Ecto neural progenitor cell (in vitro differentiated cells): ENCODE measurements at regions not wholly inside any gene's neighbourhood (a gene's known extent, or its start where the extent isn't known, plus 50 kb on each side); places are given as distances from the start of the nearest gene placed in this dataset.
"Not testable (repeated sequence)": the region's sequence is repeated elsewhere in the genome, so short reads cannot be mapped to it uniquely, and the experiment has no call there.

Experiments used
- DNase-seq: peaks from one replicate; pipeline ENCODE4 v3.0.0-alpha.2; 2018; ENCODE audit warnings: low spot score

- no peak for DNase-seq
These were observed 128.0 kb downstream of the TENT5A start for GRCh38 chr6:81624453-81624852.

- DNase-seq = no peak
These were observed 129.2 kb downstream of the TENT5A start for GRCh38 chr6:81623106-81623759.

DNA sequence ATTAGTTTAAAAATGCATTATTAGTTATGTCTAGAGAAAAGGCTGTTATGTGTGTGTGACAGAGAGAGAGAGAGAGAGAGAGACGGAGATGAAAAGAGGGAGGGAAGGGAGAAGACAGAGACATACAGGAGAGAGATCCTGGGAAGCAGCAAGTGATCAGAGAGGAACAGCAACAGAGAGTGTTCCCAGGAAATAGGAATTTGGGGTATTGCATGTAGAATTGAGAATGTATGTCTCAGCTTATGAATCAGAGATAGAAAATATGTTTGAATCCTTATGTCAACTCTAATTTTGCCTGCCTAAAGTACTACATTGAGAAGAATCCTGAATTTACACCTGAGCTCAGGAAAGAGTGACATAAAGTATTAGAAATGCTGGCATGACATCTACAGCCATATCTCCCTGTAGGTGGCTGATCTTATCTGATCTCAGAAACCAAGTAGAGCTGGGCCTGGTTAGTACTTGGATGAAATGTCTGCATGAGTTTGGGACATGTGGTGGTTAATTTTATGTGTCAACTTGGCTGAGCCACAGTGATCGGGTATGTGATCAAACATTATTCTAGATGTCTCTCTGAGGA lies 130.6 kb downstream of the TENT5A start:
- DNase-seq = no peak

GRCh38 chr6:81614292-81614691 lies 138.2 kb downstream of the TENT5A start:
- no peak for DNase-seq

- no peak for DNase-seq
These were observed 138.9 kb downstream of the TENT5A start for GRCh38 chr6:81613606-81614005.

DNA sequence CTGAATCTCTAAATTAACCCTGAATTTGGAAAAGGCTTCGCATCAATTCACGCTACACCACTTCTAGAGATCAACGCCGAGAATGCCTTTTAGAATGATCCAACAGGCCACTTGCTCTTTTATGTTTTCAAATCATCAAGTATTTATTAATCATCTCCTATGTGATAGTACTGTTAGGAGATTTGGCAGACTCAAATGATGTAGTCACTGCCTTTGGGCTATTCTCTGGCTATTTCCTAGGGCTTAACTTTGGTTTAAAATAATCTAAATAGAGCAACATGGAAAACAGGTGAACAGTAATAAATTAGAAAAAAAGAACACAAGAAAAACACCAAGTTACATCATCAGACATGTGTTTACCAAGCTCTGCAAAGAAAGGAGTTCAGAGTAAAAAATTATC lies 140.3 kb downstream of the TENT5A start:
- no peak for DNase-seq

- DNase-seq = no peak
These were observed 142.7 kb downstream of the TENT5A start for GRCh38 chr6:81609736-81610135.

GRCh38 chr6:81608776-81609175 lies 143.7 kb downstream of the TENT5A start:
- DNase-seq = no peak

DNA sequence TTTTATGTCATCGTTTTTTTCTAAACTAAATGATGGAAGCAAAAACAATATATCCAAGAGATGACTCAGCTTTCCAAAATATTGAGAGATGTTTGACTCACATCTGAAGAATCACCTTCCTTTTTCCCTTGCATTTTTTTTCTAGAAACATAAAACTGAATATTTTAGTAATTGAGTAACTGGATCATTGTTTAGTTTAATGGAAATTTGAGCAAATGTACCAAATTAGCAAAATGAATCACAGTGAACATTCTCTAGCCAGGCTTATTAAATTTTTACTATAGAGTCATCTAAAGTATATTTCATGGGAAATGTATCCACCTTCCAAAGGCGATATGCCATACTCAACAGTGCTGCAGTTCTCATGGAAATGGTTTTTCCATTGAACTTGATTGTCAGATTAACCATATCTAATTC lies 145.5 kb downstream of the TENT5A start:
- DNase-seq = no peak

DNA sequence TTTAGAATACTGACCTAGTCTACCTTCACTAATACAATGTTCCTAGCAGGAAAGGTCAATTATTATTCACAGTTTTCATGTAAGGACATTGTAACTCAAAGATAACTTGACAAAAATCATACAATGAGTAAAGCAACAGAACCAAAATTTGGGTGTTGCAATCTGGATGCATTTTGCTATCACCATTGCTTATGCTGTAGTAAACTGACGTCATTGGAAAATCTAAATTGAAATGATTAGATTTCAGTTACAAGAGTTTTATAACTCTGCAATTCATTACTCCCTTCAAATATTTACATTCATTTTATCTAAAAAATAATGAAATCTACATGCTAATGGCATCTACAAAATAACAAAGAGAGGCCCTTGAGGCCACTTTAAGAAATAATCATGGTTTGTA lies 147.0 kb downstream of the TENT5A start:
- no peak for DNase-seq

GRCh38 chr6:81601918-81602317 lies 150.6 kb downstream of the TENT5A start:
- DNase-seq = no peak

- DNase-seq = not testable (repeated sequence)
These were observed 152.0 kb downstream of the TENT5A start for GRCh38 chr6:81600488-81600887.

DNA sequence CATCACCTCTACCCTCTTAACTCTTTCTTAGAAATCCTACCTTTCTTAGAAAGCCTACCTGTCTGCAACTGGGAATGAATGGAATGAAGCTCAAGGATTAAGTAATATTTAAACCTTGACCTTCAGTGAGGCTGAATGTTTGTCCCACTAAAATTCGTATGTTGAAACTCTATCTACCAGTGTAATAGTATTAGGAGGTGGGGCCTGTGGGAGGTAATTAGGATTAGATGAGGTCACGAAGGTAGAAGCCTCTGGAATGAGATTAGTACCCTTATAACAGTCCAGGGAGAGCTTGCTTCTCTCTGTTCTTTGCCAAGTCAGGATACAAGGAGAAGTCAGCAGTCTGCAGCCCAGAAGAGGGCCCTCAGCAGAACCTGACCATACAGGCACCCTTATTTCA lies 158.0 kb downstream of the TENT5A start:
- DNase-seq = no peak

GRCh38 chr6:81590314-81590691 lies 162.2 kb downstream of the TENT5A start:
- DNase-seq = no peak

DNA sequence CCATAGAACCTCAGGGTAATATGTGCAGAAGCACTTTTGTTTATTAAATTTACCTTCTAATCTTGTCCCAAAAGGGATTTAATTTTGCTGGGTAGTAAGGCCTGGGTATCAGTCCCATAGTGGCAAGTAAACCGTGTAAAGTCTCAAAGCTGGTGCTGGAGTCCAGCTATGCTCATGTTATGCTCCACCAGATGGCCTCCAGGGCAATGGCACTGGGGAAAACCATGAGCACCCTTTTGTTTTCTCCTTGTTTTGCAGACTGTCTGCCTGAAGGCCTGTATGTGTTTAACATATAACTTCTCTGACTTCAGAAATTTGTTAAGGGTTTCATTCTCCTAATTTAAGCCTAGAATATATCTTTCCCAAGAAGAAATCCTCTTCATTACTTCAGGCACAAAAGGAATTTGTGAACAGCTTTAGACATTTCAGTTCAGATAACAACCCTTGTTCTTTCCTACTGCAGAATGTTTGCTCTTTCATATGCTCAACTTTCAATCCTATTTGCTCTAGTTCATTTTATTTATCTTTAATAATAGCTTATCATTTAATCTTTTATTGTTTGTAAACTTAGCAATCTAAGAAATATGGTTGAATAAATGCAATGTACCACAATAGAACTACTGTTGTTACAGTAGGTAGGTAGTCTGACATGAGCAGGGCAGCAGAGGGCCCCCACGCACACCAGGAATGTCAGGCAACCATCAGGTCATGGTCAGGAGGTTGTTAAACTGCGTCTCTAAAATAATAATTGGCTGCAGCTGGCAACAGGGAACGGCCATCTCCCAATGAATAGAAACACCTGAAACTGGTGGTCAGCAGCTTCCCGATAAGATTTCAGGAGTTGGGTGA lies 162.8 kb downstream of the TENT5A start:
- no peak for DNase-seq

DNA sequence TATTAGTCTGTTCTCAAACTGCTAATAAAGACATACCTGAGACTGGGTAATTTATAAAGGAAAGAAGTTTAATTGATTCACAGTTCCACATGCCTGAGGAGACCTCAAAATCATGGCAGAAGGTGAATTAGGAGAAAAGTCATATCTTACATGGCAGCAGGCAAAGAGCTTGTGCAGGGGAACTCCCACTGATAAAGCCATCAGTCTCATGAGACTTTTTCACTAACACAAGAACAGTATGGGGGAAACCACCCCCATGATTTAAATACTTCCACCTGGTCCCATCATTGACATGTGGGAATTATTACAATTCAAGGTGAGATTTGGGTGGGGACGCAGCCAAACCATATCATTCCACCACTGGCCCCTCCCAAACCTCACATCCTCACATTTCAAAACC lies 166.8 kb downstream of the TENT5A start:
- DNase-seq = not testable (repeated sequence)

DNA sequence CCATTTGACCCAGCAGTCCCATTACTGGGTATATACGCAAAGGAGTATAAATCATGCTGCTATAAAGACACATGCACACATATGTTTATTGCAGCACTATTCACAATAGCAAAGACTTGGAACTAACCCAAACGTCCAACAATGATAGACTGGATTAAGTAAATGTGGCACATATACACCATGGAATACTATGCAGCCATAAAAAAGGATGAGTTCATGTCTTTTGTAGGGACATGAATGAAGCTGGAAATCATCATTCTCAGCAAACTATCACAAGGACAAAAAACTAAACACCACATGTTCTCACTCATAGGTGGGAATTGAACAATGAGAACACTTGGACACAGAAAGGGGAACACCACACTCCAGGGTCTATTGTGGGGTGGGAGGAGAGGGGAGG lies 168.3 kb downstream of the TENT5A start:
- DNase-seq = not testable (repeated sequence)

DNA sequence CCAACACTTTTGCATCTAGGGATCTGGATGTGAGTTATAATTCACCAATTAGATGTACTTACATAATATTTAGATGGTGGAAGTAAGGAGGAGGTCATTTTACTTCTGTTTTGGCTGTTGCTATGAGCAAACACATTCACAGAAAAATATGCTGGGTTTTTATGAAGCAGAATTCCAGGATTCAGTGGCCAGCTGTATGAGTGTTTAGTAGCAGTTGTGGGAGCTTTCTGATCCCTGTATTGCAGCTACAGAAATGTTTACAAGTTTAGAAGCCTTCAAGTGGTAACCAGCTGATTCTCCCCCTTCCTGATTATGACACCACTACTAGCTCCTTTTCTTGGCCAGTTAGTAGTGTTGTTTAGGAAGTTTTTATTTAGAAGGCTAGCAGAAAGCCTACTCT lies 177.0 kb downstream of the TENT5A start:
- DNase-seq = no peak

GRCh38 chr6:81572020-81572419 lies 180.5 kb downstream of the TENT5A start:
- no peak for DNase-seq

DNA sequence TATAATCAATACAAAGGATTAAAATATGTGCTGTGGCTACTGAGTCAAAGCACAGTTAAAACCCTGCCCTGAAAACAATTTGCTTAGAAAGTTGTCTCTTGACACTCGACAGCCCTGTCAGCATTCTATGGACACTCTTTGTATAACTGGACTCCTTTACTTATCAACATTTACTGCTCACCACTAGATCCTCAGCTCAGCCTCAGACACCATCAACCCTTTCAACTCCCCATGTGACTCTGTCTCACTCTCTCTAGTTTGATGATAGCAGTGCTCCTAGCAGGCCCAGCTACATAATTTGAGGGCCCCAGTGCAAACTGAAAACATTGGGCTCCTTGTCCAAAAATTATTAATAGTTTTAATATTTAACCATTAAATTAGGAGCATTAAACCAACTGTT lies 181.8 kb downstream of the TENT5A start:
- DNase-seq = no peak

DNA sequence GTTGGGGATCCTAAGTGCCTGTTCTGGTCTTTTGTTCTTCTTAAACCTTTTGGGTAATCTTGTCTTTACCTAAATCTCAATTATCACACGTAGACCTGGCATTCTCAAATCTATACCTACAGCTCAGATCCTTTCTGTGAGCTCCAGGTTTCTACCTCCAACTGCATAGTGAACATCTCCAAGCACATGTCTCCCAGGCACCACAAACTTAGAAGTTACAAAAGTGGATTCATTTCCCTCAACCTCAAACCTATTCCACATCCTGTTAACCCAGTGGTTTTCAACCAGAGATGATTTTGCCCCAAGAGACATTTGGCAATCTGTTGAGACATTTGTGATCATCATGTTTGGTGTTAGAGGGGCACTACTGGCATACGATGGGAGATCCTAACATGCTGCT lies 183.5 kb downstream of the TENT5A start:
- no peak for DNase-seq

- no peak for DNase-seq
These were observed 187.4 kb downstream of the TENT5A start for GRCh38 chr6:81565071-81565470.

GRCh38 chr6:81564470-81565068 lies 187.9 kb downstream of the TENT5A start:
- DNase-seq = no peak
